ENCODE measurements at regions not wholly inside any gene's neighbourhood (a gene's known extent, or its start where the extent isn't known, plus 50 kb on each side); places are given as distances from the start of the nearest gene placed in this dataset.

GRCh38 chr15:70513819-70514218 lies 249.5 kb downstream of the UACA start:
- TF ChIP-seq CTCF (conservative IDR thresholded peaks at IDR 0.05; ENCODE audit: low read length) (no peak), EZH2phosphoT487 (IDR thresholded peaks at IDR 0.05; ENCODE audit: borderline replicate concordance, low read depth, low read length) (no peak)

Data from OCI-LY7 (cell line).